Liver (tissue), 7 donors: ENCODE measurements at regions not wholly inside any gene's neighbourhood (a gene's known extent, or its start where the extent isn't known, plus 50 kb on each side); places are given as distances from the start of the nearest gene placed in this dataset.
A peak's percentile ranks its signal among the peaks of the same experiment; 100 is the strongest.

Source experiments
- DNase-seq: peaks from one replicate; pipeline ENCODE4 v3.0.0-alpha.2; 2017; ENCODE audit warnings: low spot score
- H3K27ac ChIP-seq, 2 donors: one replicate each; pipeline ENCODE4 v1.7.0; 2013; ENCODE audit warnings: inconsistent platforms in 2 of 2, low read length in 2 of 2, control low read depth in 1 of 2, low read depth in 1 of 2, mild to moderate bottlenecking in 1 of 2
- H3K27me3 ChIP-seq, 4 donors: one replicate each; pipeline versions ENCODE4 v1.6.1 to v1.7.0; 2013; ENCODE audit warnings: low read length in 3 of 4, inconsistent platforms in 1 of 4, mild to moderate bottlenecking in 1 of 4, moderate library complexity in 1 of 4; ENCODE audit not compliant: control insufficient read depth in 4 of 4, insufficient read depth in 4 of 4
- H3K36me3 ChIP-seq, 4 donors: one replicate each; pipeline versions ENCODE4 v1.6.1 to v1.7.0; 2013; ENCODE audit warnings: low read length in 3 of 4, mild to moderate bottlenecking in 3 of 4, low read depth in 1 of 4, moderate library complexity in 1 of 4; ENCODE audit not compliant: control insufficient read depth in 4 of 4, insufficient read depth in 3 of 4
- H3K4me1 ChIP-seq, 4 donors: one replicate each; pipeline versions ENCODE4 v1.6.1 to v1.7.0; 2013; ENCODE audit warnings: low read length in 3 of 4, mild to moderate bottlenecking in 3 of 4, moderate library complexity in 1 of 4; ENCODE audit not compliant: control insufficient read depth in 4 of 4, insufficient read depth in 4 of 4
- H3K4me3 ChIP-seq, 3 donors: one replicate each; pipeline versions ENCODE4 v1.6.1 to v1.7.0; 2013; ENCODE audit warnings: low read length in 3 of 3, control low read depth in 1 of 3, low read depth in 1 of 3, mild to moderate bottlenecking in 1 of 3
- H3K9ac ChIP-seq, 2 donors: one replicate each; pipeline ENCODE4 v1.7.0; 2013; ENCODE audit warnings: low read length in 2 of 2, mild to moderate bottlenecking in 2 of 2, moderate library complexity in 2 of 2, control low read depth in 1 of 2, low read depth in 1 of 2
- H3K9me3 ChIP-seq, 4 donors: one replicate each; pipeline versions ENCODE4 v1.6.1 to v1.7.0; 2013; ENCODE audit warnings: low read length in 3 of 4; ENCODE audit not compliant: control insufficient read depth in 4 of 4
- ATF3 ChIP-seq: IDR thresholded peaks from 2 replicates; pipeline ENCODE4 v1.6.1; 2016; ENCODE audit warnings: antibody characterized with exemption
- EGR1 ChIP-seq, 2 donors: IDR thresholded peaks; 2 replicates each; pipeline ENCODE4 v1.6.1; 2016 to 2018; ENCODE audit warnings: antibody characterized with exemption in 2 of 2, low read depth in 2 of 2
- FOXA1 ChIP-seq: IDR thresholded peaks from 2 replicates; pipeline ENCODE4 v1.6.1; 2016; ENCODE audit warnings: antibody characterized with exemption
- FOXA2 ChIP-seq: IDR thresholded peaks from 2 replicates; pipeline ENCODE4 v1.6.1; 2016; ENCODE audit warnings: antibody characterized with exemption
- HNF4A ChIP-seq, 2 donors: conservative IDR thresholded peaks; 2 replicates each; pipeline ENCODE4 v1.6.1; 2016; ENCODE audit warnings: antibody characterized with exemption in 2 of 2, mild to moderate bottlenecking in 2 of 2
- HNF4G ChIP-seq: IDR thresholded peaks from 2 replicates; pipeline ENCODE4 v1.6.1; 2016; ENCODE audit warnings: antibody characterized with exemption
- JUND ChIP-seq, 2 donors: IDR thresholded peaks; 2 replicates each; pipeline ENCODE4 v1.6.1; 2016; ENCODE audit warnings: antibody characterized with exemption in 2 of 2
- NR2F2 ChIP-seq: IDR thresholded peaks from 2 replicates; pipeline ENCODE4 v1.6.1; 2016; ENCODE audit warnings: antibody characterized with exemption
- RAD21 ChIP-seq, 2 donors: IDR thresholded peaks; 2 replicates each; pipeline ENCODE4 v1.6.1; 2016; ENCODE audit warnings: antibody characterized with exemption in 2 of 2, mild to moderate bottlenecking in 2 of 2
- REST ChIP-seq: IDR thresholded peaks from 2 replicates; pipeline ENCODE4 v1.6.1; 2016; ENCODE audit warnings: antibody characterized with exemption, mild to moderate bottlenecking
- RXRA ChIP-seq, 2 donors: IDR thresholded peaks; 2 replicates each; pipeline ENCODE4 v1.6.1; 2017 to 2018; ENCODE audit warnings: antibody characterized with exemption in 2 of 2, mild to moderate bottlenecking in 1 of 2
- TAF1 ChIP-seq: conservative IDR thresholded peaks from 2 replicates; pipeline ENCODE4 v1.6.1; 2016; ENCODE audit warnings: antibody characterized with exemption, mild to moderate bottlenecking
- ZBTB33 ChIP-seq: IDR thresholded peaks from 2 replicates; pipeline ENCODE4 v1.6.1; 2016; ENCODE audit warnings: antibody characterized with exemption
- WGBS: extraction: QIAGEN DNeasy Blood & Tissue Kit; methylation state at CpG from one replicate; pipeline ENCODE4 v1.1.7; 2013; 5-methylcytosine and 5-hydroxymethylcytosine counted together
- donor health status: healthy.
- donor health status: healthy.
- donor health status: healthy.
- donor health status: healthy.

GRCh38 chr11:8800520-8801110 lies 110.4 kb upstream of the AKIP1 start:
- Histone ChIP-seq H3K27ac (no peak overlapping the region), H3K4me3 (no peak overlapping the region), H3K9me3 (no peaks in the 10 kb centered on the region), H3K36me3 (no peaks in the 10 kb centered on the region), H3K27me3 (no peaks in the 10 kb centered on the region), H3K9ac (no peak overlapping the region), H3K4me1 (no peaks in the 10 kb centered on the region)
- DNase-seq = no peak
- peak; percentile 41 for TF ChIP-seq NR2F2
- TF ChIP-seq ATF3 = no peak
- 36% methylated on average over 1 of the region's 1 CpG for WGBS

- 96% methylated on average over 9 of the region's 9 CpGs for WGBS
- Histone ChIP-seq H3K27ac (no peak overlapping the region), H3K9ac (no peak overlapping the region), H3K36me3 (no peaks in the 10 kb centered on the region), H3K9me3 (no peaks in the 10 kb centered on the region), H3K4me1 (no peaks in the 10 kb centered on the region), H3K27me3 (no peaks in the 10 kb centered on the region), H3K4me3 (no peak overlapping the region)
- TF ChIP-seq ZBTB33 (no peak), RXRA (IDR thresholded peaks at IDR 0.05) (no peak), NR2F2 (no peak), HNF4G (no peak), FOXA1 (no peak), FOXA2 (no peak), JUND (IDR thresholded peaks at IDR 0.05) (no peak), REST (no peak), HNF4A (conservative IDR thresholded peaks at IDR 0.05) (no peak)
- no peak for DNase-seq
These were observed 109.9 kb upstream of the AKIP1 start for GRCh38 chr11:8801121-8801520.

GRCh38 chr11:8802251-8802650 lies 108.7 kb upstream of the AKIP1 start:
- H3K9me3 ChIP-seq = no peaks in the 10 kb centered on the region
- H3K4me1 ChIP-seq = no peaks in the 10 kb centered on the region
- 81% methylated on average over 5 of the region's 5 CpGs for WGBS
- H3K9ac ChIP-seq = no peak overlapping the region
- TF ChIP-seq TAF1 = no peak
- no peak for TF ChIP-seq HNF4G
- TF ChIP-seq EGR1 (IDR thresholded peaks at IDR 0.05; ENCODE audit: low read depth in 2 of 2) = no peak
- TF ChIP-seq JUND (IDR thresholded peaks at IDR 0.05) = no peak
- no peak for TF ChIP-seq RAD21 (IDR thresholded peaks at IDR 0.05)
- no peak for TF ChIP-seq HNF4A (conservative IDR thresholded peaks at IDR 0.05)
- no peak for DNase-seq
- H3K27me3 ChIP-seq = no peaks in the 10 kb centered on the region
- H3K4me3 ChIP-seq = no peak overlapping the region
- H3K36me3 ChIP-seq = no peaks in the 10 kb centered on the region
- H3K27ac ChIP-seq = no peak overlapping the region
